ENCODE measurements at regions not wholly inside any gene's neighbourhood (a gene's known extent, or its start where the extent isn't known, plus 50 kb on each side); places are given as distances from the start of the nearest gene placed in this dataset.
A peak's percentile ranks its signal among the peaks of the same experiment; 100 is the strongest.
"Not testable (repeated sequence)": the region's sequence is repeated elsewhere in the genome, so short reads cannot be mapped to it uniquely, and the experiment has no call there.

DNA sequence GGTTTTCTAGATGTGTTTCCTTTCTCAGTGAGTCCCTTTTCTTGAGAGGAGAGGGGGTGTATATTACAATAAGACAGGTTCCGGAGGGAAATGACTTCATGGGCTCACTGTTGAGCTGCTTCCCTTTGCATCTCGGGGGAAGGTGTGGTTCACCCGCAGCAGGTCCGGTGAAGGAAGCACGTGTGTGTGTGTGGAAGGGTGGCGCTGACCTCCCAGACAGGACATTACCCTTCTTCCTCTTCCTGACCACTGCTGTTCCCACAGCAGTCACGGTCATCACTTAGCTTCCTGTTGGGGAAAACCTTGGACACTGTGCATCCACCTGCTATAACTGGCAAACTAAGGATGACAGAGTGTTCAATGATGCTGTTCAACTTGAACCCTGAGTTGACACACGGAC, 83.6 kb downstream of the PLEKHG1 start:
- DNase-seq (ENCODE audit: low read depth): no peak

DNA sequence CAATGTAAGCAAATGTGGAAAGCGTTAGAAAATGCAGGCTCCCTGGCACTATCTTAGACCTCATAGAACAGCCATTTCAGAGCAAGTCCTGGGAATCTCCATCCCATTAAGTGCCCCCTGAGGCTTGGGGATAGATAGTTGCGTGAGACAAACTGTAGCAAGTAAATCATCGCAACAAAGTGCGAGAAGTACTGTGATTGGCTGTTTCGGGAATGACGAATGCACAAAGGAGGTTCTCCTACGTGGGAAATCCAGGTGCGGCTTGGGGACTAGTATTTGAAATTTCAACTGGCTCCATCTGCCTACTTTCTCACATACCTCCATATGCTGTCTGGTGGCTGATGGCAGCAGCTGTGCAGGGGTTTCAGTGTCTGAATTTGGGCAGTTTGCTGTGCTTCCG, 84.5 kb downstream of the PLEKHG1 start:
- no peak for DNase-seq (ENCODE audit: low read depth)

GRCh38 chr6:150684714-150685459, 85.2 kb downstream of the PLEKHG1 start:
- DNase-seq (ENCODE audit: low read depth): no peak

DNA sequence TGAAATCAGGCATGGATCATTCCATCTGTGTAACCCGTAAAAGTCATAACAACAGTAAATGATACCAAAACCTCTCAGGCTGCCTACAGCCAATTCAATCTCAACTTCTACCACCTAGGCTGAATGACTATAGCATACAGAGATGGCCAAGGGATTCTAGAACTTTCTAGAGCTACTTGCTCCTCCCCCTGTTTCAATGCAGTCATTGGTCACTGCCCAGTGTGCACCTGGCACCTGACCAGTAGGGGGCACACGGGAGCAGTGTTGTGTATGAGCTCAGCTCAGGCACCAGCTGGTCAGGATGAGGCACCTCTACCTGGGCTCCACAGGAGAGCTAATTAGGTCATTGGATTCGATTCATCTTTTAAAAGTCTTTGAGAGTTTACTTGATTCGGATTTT, 86.2 kb downstream of the PLEKHG1 start:
- no peak for DNase-seq (ENCODE audit: low read depth)

DNA sequence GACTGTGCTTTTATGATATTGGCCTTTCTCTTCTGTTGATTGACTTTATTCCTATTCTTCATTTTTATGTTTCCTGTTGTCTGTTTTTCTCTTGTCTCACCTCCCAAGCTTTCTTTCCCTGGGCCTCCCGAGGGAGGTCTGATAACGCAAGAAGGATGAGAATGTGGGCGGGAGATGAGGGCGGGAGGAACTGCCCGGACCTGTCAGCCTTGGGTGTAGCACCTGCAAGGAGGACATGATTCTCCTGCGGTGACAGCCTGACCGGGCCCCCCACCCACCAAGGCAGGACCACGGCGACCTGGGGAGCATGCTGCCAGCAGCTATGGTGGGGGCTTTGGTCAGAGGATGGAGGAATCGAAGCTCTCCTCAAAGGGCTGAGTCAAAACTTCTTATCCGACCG, 86.9 kb downstream of the PLEKHG1 start:
- DNase-seq (ENCODE audit: low read depth): no peak

GRCh38 chr6:150687508-150687907, 87.8 kb downstream of the PLEKHG1 start:
- no peak for DNase-seq (ENCODE audit: low read depth)

- DNase-seq (ENCODE audit: low read depth): no peak
Observed at GRCh38 chr6:150689900-150690590, 90.4 kb downstream of the PLEKHG1 start.

GRCh38 chr6:150690681-150691080, 91.0 kb downstream of the PLEKHG1 start:
- DNase-seq (ENCODE audit: low read depth): no peak

GRCh38 chr6:150691463-150691862, 91.8 kb downstream of the PLEKHG1 start:
- no peak for DNase-seq (ENCODE audit: low read depth)

DNA sequence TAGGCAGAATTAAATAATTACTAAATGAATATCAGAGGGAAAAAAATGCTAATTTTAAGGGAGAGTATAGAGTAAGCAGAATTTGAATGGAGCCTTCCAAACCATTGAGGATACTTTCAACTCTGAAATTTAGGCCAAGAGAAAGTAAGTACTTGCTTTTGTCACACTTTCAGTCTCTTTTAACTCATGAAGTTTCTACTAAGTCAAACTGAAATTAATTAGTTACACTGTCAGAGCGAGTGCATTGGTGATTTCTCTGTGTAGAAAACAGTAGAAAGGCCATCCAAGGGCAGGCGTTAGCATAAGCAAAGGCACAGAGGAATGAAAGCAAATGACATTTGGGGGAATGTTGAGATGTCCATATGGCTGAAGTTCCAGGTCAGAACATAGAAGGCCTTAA, 92.9 kb downstream of the PLEKHG1 start:
- DNase-seq (ENCODE audit: low read depth): no peak

GRCh38 chr6:150694889-150695288, 95.2 kb downstream of the PLEKHG1 start:
- no peak for DNase-seq (ENCODE audit: low read depth)

- DNase-seq (ENCODE audit: low read depth): no peak
Observed at GRCh38 chr6:150695652-150696051, 96.0 kb downstream of the PLEKHG1 start.

- no peak for DNase-seq (ENCODE audit: low read depth)
Observed at GRCh38 chr6:150696190-150696589, 96.5 kb downstream of the PLEKHG1 start.

- DNase-seq (ENCODE audit: low read depth): not testable (repeated sequence)
Observed at GRCh38 chr6:150696918-150697317, 97.2 kb downstream of the PLEKHG1 start.

GRCh38 chr6:150697515-150697914, 97.8 kb downstream of the PLEKHG1 start:
- peak; percentile 53 for DNase-seq (ENCODE audit: low read depth)

- DNase-seq (ENCODE audit: low read depth): no peak
Observed at GRCh38 chr6:150698391-150698790, 98.7 kb downstream of the PLEKHG1 start.

GRCh38 chr6:150702675-150703074, 103.0 kb downstream of the PLEKHG1 start:
- no peak for DNase-seq (ENCODE audit: low read depth)

DNA sequence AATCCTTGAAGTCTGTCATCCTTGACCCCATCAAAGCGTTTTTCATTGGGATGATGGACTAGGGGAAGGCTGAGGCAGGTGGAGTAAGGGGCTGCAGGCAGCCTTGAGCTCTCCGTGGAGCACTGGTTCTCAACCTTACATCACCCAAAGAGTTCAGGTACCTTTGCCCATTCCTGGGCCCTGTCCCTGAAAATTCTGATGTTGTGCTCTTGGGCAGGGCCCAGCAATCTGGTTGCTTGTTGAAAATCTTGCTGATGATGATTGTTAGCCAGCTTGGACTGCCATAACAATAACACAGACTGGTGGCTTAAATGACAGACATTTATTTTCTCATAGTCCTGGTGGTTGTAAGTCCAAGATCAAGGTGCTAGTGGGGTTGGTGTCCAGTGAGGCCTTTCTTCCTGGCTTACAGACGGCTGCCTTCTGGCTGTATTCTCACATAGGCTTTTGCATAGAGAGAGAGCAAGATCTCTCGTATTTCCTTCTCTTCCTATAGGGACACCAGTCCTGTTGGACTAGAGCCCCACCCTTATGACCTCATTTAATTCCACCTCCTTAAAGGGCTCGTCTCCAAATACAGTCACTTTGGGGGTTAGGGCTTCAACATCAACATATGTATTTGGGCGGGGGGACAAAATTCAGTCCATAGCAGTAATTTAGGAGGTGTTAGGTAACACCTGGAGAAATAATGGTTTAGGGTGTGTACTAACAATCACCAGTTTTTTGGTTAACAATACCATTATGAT, 104.9 kb downstream of the PLEKHG1 start:
- DNase-seq (ENCODE audit: low read depth): no peak

- DNase-seq (ENCODE audit: low read depth): no peak
Observed at GRCh38 chr6:150705392-150705791, 105.7 kb downstream of the PLEKHG1 start.

- no peak for DNase-seq (ENCODE audit: low read depth)
Observed at GRCh38 chr6:150710236-150710635, 110.6 kb downstream of the PLEKHG1 start.

- no peak for DNase-seq (ENCODE audit: low read depth)
Observed at GRCh38 chr6:150711061-150711460, 111.4 kb downstream of the PLEKHG1 start.

GRCh38 chr6:150711584-150712504, 112.2 kb downstream of the PLEKHG1 start:
- DNase-seq (ENCODE audit: low read depth): no peak
